ENCODE measurements at regions not wholly inside any gene's neighbourhood (a gene's known extent, or its start where the extent isn't known, plus 50 kb on each side); places are given as distances from the start of the nearest gene placed in this dataset.

DNA sequence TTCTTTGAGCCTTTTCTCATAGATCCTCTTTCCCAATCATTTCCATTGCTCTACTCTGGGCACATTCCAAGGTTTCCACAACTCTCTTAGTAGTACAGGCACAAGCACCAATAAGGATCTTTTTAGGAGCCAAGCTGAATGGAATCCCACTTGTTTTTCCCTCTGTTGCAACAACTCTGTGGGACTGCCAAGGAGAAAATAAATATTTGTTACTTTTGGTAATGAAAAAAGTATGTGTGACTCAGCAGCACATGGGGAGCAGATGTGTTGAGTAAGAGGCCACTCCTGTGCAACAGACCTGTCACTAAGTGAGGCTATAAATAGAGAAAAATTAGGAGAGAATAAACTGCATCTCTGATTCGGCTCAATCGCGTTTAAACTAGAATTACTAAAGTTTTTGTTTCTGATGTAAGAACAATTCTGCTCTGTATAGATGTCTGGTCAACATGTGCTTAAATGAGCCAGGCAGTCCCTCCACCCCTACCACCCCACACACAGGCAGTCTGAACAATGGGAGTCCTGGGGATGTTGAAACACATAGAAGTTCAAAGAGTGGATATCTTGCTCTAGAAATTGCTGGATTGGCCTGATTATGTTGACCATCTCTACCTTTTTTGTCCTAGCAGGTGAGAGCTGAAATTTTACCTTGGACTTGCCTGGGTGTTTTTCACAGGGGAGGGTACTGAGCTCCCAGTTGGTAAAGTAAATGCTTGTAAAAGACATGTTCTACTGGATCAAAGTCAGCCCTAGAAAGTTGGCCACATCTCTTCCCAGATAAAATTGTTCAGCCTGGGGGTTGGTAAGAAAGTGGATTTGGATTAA, 244.3 kb upstream of the NOVA1 start:
- TF ChIP-seq EZH2 (IDR thresholded peaks at IDR 0.05; ENCODE audit: low read length), result no peak
- TF ChIP-seq, protein P1, sequence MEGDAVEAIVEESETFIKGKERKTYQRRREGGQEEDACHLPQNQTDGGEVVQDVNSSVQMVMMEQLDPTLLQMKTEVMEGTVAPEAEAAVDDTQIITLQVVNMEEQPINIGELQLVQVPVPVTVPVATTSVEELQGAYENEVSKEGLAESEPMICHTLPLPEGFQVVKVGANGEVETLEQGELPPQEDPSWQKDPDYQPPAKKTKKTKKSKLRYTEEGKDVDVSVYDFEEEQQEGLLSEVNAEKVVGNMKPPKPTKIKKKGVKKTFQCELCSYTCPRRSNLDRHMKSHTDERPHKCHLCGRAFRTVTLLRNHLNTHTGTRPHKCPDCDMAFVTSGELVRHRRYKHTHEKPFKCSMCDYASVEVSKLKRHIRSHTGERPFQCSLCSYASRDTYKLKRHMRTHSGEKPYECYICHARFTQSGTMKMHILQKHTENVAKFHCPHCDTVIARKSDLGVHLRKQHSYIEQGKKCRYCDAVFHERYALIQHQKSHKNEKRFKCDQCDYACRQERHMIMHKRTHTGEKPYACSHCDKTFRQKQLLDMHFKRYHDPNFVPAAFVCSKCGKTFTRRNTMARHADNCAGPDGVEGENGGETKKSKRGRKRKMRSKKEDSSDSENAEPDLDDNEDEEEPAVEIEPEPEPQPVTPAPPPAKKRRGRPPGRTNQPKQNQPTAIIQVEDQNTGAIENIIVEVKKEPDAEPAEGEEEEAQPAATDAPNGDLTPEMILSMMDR (optimal IDR thresholded peaks at IDR 0.05 in 1 of 3, IDR thresholded peaks at IDR 0.05 in 1 of 3, conservative IDR thresholded peaks at IDR 0.05 in 1 of 3; ENCODE audit: extremely low read depth in 1 of 3, insufficient read depth in 2 of 3, low read length in 3 of 3), result no peak

DNA sequence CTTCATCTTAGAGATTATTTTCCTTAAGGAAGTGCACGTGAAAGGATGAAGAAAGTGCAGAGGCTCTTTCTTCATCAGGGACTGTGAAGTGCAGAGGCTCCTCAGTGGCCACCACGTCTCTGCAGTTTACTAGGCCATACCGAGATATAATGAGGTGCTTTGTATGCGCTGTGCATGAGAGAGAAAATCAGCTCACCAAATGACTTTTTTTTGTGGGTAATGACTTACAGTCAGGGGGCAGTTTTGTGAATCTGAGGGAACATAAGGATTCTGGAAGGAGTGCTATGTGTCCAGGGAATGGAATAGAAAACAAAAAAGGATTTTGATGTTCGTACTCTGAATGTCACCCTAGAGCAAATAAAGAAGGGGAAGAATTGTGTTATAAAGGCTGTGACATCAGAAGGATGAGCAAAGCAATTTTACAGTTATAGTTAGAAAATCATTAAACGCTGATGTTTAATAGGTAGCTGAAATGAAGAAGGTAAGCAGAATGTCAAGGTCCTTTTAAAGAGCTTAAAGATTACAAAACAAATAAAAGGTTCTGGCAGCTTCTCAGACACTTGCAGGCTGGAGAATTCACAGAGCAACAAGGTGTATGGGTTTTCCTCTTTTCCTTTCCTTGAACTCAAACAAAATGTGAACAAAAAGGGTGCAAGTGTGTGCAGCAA, 247.5 kb upstream of the NOVA1 start:
- dilution Hi-C loops (cut with MboI; ENCODE audit: extremely low pct_ligation_motif_present, low sequenced_read_pairs), result no loop called here
- Histone ChIP-seq H3K27ac (ENCODE audit: control insufficient read depth, insufficient read depth, low read length) (no peak overlapping the region), H4K20me1 (ENCODE audit: control insufficient read depth, extremely low read depth, insufficient read depth, low read length) (no peaks in the 10 kb centered on the region), H3K9me3 (ENCODE audit: control insufficient read depth, low read depth, low read length) (no peaks in the 10 kb centered on the region), H3K4me2 (ENCODE audit: control insufficient read depth, extremely low read depth, insufficient read depth, low read depth, low read length) (no peak overlapping the region), H3K79me2 (ENCODE audit: control insufficient read depth, insufficient read depth, low read length) (no peaks in the 10 kb centered on the region), H3K27me3 (ENCODE audit: control insufficient read depth, extremely low read depth, insufficient read depth, low read length) (no peaks in the 10 kb centered on the region), H3K4me3 (ENCODE audit: control insufficient read depth in 2 of 3, extremely low read depth in 1 of 3, insufficient read depth in 2 of 3, low read depth in 1 of 3, low read length in 3 of 3) (no peak overlapping the region), H3K4me1 (ENCODE audit: control insufficient read depth, extremely low read depth, insufficient read depth, low read length) (peaks cover 4% of the 10 kb centered on the region), H3K36me3 (ENCODE audit: control insufficient read depth in 2 of 2, extremely low read depth in 1 of 2, insufficient read depth in 2 of 2, low read length in 2 of 2) (no peaks in the 10 kb centered on the region), H2AFZ (ENCODE audit: control insufficient read depth, low read length) (no peak overlapping the region), H3K9me1 (ENCODE audit: control insufficient read depth, extremely low read depth, insufficient read depth, low read length) (no peaks in the 10 kb centered on the region), H3K9ac (ENCODE audit: control insufficient read depth, extremely low read depth, insufficient read depth, low read length) (no peak overlapping the region)
- no peak for DNase-seq (ENCODE audit: low read depth, low spot score)
- no peak for TF ChIP-seq EZH2 (IDR thresholded peaks at IDR 0.05; ENCODE audit: low read length)
- TF ChIP-seq, protein P1 (optimal IDR thresholded peaks at IDR 0.05 in 1 of 3, IDR thresholded peaks at IDR 0.05 in 1 of 3, conservative IDR thresholded peaks at IDR 0.05 in 1 of 3; ENCODE audit: extremely low read depth in 1 of 3, insufficient read depth in 2 of 3, low read length in 3 of 3), result no peak
- FAIRE-seq, result no peak

More for the DNA sequence above, 244.3 kb upstream of the NOVA1 start:
- dilution Hi-C loops (cut with MboI; ENCODE audit: extremely low pct_ligation_motif_present, low sequenced_read_pairs), result no loop called here
- Histone ChIP-seq H3K27ac (ENCODE audit: control insufficient read depth, insufficient read depth, low read length) (no peak overlapping the region), H3K79me2 (ENCODE audit: control insufficient read depth, insufficient read depth, low read length) (no peaks in the 10 kb centered on the region), H3K4me2 (ENCODE audit: control insufficient read depth, extremely low read depth, insufficient read depth, low read depth, low read length) (peak overlapping the region; percentile 29), H3K4me3 (ENCODE audit: control insufficient read depth in 2 of 3, extremely low read depth in 1 of 3, insufficient read depth in 2 of 3, low read depth in 1 of 3, low read length in 3 of 3) (no peak overlapping the region), H4K20me1 (ENCODE audit: control insufficient read depth, extremely low read depth, insufficient read depth, low read length) (no peaks in the 10 kb centered on the region), H3K36me3 (ENCODE audit: control insufficient read depth in 2 of 2, extremely low read depth in 1 of 2, insufficient read depth in 2 of 2, low read length in 2 of 2) (no peaks in the 10 kb centered on the region), H3K9me1 (ENCODE audit: control insufficient read depth, extremely low read depth, insufficient read depth, low read length) (no peaks in the 10 kb centered on the region), H3K9ac (ENCODE audit: control insufficient read depth, extremely low read depth, insufficient read depth, low read length) (no peak overlapping the region), H3K27me3 (ENCODE audit: control insufficient read depth, extremely low read depth, insufficient read depth, low read length) (no peaks in the 10 kb centered on the region), H3K4me1 (ENCODE audit: control insufficient read depth, extremely low read depth, insufficient read depth, low read length) (peaks cover 4% of the 10 kb centered on the region), H3K9me3 (ENCODE audit: control insufficient read depth, low read depth, low read length) (no peaks in the 10 kb centered on the region), H2AFZ (ENCODE audit: control insufficient read depth, low read length) (no peak overlapping the region)
- no peak for FAIRE-seq
- DNase-seq (ENCODE audit: low read depth, low spot score), result no peak

Measured in keratinocyte (primary cell).